Fibroblast of villous mesenchyme (primary cell): ENCODE measurements at regions not wholly inside any gene's neighbourhood (a gene's known extent, or its start where the extent isn't known, plus 50 kb on each side); places are given as distances from the start of the nearest gene placed in this dataset.
A peak's percentile ranks its signal among the peaks of the same experiment; 100 is the strongest.

Experiments used
- DNase-seq: peaks from one replicate; pipeline ENCODE4 v3.0.0-alpha.2; 2010; ENCODE audit warnings: low read depth
- H3K4me3 ChIP-seq: 2 replicates; pipeline ENCODE4 v1.5.1; 2011; ENCODE audit warnings: low read depth, mild to moderate bottlenecking, low read length
- CTCF ChIP-seq: IDR thresholded peaks from 2 replicates; pipeline ENCODE4 v1.5.1; 2012; ENCODE audit warnings: low read depth, mild to moderate bottlenecking, low read length; ENCODE audit not compliant: insufficient read depth

DNA sequence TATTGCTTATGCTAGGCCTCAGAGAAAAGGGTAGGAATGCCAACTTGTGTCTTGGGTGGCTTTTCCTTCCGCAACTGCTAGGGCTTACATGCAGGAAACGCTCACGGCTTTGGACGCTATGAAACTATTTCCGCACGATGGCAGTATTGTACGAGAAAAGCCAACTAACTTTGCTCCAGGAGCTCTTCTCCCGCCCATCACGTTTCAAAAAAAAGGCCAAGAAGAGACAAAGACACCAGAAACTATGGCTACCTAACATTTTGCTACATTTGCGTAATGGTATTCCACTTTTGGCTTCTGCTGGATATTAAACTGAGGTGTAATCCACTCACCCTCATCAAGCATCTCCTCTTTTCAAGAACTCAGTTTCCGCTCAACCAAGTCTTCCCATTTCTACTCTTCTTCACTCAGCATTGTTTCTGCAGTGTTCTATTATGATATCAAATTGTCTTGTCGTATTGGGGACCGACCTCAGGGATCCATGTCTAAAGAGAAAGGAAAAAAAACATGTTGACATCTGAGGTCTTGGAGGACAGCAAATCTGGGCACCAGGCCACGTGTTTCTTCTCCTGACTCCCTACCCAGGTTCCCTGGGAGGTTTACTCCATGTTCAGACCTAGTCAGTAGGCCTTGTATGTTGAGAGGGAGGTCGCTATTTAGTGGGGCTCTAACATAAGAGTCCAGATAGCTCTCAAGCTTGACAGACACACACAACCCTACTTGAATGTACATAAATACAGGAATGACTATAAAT lies 239.4 kb upstream of the STK26 start:
- H3K4me3 ChIP-seq: peak overlapping the region; percentile 29
- DNase-seq: peak; percentile 96
- peak; percentile 51 for TF ChIP-seq CTCF

- DNase-seq: no peak
- TF ChIP-seq CTCF: no peak
- no peak overlapping the region for H3K4me3 ChIP-seq
These were observed 233.4 kb upstream of the STK26 start for GRCh38 chrX:131789664-131790063.

GRCh38 chrX:131791608-131792355 lies 231.3 kb upstream of the STK26 start:
- peak overlapping the region; percentile 51 for H3K4me3 ChIP-seq
- TF ChIP-seq CTCF: no peak

GRCh38 chrX:131792356-131792749 lies 230.7 kb upstream of the STK26 start:
- peak overlapping the region; percentile 53 for H3K4me3 ChIP-seq
- TF ChIP-seq CTCF: peak; percentile 48
- DNase-seq: peak; percentile 97

More at GRCh38 chrX:131791608-131792355, 231.3 kb upstream of the STK26 start:
- DNase-seq: no peak

DNA sequence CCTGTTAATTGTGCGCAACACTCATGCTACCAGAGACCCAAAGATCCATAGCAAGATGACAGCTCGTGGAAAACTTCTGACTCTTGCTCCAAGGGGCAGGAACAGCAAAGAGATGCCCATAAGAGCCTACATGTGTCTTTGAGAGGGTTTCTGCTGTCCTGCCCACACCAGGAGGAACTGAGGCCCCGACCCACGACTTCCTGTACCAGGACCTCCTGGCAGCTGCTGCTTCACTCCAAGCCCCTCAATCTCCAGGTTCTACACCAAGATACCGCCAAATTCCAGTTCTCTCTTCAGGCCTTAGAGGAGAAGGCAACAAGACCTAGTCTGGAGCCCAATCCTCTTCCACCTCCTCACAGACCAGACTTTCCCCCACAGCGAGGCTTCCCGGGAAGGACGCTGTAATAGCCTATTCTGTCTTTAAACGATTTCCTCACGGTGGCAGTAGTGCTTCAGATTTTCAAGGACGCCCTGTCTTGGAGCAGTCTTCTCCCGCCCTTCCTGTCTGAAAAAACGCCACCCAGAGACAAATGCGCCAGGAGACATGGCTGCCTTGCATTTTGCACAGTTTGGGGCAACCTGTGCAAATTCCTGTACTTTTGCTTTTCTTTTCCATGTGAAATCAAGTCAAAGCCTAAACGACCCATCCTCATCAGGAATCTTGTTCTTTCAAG lies 230.2 kb upstream of the STK26 start:
- TF ChIP-seq CTCF: peak; percentile 49
- H3K4me3 ChIP-seq: peak overlapping the region; percentile 53
- peak; percentile 97 for DNase-seq

DNA sequence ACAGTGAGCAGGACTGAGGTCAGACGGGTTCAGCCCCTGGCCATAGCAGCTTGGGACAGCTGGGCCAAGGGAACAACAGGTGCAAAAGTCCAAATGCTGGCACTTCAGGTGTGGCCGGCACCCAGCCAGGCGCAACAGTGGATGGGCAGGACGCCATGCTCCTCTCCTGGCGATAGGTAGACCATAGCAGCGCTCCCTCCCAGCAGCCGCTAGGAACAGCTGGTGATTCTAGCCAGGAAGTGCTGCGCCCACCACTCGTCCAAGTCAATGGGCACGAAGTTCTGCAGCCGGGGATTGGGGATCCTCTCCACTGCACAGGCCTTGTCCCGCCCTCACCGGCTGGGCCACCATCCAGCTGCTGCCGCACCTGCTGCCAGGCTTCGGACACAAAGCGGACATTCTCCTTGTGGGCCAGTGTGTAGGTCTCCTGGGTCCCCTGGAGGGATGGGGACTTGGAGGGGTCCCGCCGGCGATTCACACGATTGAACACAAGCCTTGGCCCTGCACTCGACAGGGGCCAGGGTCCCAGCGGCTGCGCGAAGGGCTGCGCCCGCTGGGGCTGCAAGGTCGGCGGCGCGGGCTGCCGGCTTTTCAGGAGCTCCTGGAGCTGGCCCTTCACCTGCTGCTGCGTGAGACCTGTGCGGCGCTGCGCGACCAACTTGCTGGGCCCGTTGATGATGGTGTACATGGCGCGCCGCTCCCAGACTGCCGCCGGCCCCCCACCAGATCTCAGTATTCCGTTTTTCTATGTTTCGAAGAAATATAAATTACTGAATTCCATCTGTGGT lies 227.5 kb upstream of the STK26 start:
- no peak for DNase-seq
- H3K4me3 ChIP-seq: no peak overlapping the region
- TF ChIP-seq CTCF: no peak
